ENCODE measurements at regions not wholly inside any gene's neighbourhood (a gene's known extent, or its start where the extent isn't known, plus 50 kb on each side); places are given as distances from the start of the nearest gene placed in this dataset.

- TF ChIP-seq, protein P1, sequence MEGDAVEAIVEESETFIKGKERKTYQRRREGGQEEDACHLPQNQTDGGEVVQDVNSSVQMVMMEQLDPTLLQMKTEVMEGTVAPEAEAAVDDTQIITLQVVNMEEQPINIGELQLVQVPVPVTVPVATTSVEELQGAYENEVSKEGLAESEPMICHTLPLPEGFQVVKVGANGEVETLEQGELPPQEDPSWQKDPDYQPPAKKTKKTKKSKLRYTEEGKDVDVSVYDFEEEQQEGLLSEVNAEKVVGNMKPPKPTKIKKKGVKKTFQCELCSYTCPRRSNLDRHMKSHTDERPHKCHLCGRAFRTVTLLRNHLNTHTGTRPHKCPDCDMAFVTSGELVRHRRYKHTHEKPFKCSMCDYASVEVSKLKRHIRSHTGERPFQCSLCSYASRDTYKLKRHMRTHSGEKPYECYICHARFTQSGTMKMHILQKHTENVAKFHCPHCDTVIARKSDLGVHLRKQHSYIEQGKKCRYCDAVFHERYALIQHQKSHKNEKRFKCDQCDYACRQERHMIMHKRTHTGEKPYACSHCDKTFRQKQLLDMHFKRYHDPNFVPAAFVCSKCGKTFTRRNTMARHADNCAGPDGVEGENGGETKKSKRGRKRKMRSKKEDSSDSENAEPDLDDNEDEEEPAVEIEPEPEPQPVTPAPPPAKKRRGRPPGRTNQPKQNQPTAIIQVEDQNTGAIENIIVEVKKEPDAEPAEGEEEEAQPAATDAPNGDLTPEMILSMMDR (conservative IDR thresholded peaks at IDR 0.05) = no peak
- no peak for TF ChIP-seq ZFX (IDR thresholded peaks at IDR 0.05)
These were observed 134.0 kb upstream of the DTNBP1 start for GRCh38 chr6:15796844-15797243.
